GM21515 (cell line): ENCODE measurements at regions not wholly inside any gene's neighbourhood (a gene's known extent, or its start where the extent isn't known, plus 50 kb on each side); places are given as distances from the start of the nearest gene placed in this dataset.

Experiments
- ATAC-seq: cut with Tn5 transposase; IDR thresholded peaks from one replicate; pipeline ENCODE4 v1.9.1; 2021; ENCODE audit not compliant: unreplicated experiment

DNA sequence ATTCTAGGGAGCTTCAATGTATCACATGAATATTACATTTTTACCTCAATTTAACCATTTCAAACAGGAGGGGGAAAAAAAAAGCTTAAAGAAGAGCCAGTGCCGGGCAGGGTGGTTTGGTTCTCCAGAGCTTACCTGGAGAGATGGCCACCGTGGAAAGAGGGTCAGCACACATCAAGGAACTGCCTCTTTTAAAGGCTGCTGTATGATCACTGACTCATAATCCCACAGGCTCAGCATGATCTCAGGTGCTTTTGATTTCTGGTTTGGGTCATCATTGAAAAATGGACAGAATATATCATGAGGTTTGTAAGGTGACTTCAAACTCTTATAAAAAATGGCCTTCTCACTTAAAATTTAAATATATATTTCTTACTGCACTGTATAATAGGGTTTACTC, 67.5 kb upstream of the MDFIC start:
- no peak for ATAC-seq

GRCh38 chr7:114856625-114857024, 65.3 kb upstream of the MDFIC start:
- no peak for ATAC-seq

DNA sequence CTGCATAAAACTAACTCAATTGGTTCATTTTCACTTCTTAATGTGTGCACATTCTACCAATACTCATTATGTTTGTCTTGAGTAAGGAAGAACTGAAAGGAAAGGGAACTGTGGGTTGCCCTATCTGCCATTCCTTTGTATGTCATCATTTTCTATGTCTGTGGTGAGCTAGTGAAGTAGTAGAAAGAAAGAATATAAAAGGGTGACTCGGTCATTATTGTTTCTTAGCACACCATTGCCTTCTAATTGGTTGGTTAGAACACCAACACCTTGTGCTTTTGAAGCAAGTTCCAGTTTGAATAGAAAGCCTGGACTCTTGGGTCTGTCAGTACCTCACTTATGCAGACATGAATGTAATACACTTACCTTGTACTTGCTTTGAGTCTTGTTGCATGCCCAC, 64.3 kb upstream of the MDFIC start:
- no peak for ATAC-seq

GRCh38 chr7:114859477-114859876, 62.4 kb upstream of the MDFIC start:
- no peak for ATAC-seq

DNA sequence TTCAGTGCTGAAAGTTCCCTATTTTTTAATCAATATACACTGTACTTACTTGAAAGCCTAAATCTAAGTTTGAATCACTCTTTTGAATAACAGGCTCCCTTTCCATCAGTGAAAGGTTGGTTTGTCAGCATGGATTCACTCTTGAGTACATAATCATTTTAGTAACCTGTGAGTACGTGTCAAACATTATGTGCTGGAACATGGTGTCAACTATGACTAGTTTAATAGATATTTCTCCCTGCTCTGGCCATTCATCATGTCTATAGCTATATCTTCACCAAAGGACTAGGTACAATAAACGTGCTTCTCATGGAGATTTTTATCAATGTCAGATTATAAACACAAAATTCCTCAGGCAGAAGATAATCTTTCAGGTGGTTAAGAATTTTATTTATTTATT, 61.7 kb upstream of the MDFIC start:
- no peak for ATAC-seq

DNA sequence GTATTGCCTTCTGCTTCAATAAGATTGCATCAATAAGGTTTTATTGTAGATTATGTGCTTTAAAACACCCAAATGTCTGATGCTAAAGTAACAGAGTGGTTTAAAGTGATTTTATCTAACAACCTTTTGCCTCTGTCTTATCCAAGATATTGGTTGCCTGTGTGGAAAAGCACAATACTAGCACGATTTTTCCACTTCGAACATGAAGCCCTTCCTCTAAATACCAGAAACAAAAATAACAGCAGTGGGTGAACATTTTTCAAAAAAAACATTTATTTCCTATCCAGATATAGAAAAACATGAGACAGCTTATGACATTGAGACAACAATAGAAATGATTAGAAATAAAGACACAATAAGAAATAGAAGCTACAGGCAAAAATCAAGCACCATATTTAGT, 59.5 kb upstream of the MDFIC start:
- ATAC-seq, result no peak

GRCh38 chr7:114864278-114864677, 57.6 kb upstream of the MDFIC start:
- ATAC-seq, result no peak

DNA sequence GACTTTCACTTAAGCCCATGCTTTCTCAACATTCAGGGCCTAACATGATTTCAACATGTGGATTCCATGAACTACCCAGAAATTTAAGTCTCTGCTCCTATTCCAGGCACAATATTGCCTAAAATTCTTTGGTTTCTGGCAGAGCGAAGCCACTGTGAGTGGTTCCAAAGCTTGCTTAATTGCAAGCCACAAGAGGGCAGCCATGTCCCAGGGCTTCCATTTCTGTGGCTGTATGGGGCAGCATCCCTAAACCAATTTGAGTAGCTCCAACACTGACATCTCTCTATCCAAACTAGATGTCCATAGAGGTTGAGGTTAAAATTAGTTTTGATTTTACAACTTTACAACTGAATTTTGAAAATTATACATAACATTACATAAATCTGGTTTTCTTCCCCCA, 56.3 kb upstream of the MDFIC start:
- peak; percentile 89 for ATAC-seq
